KG1 (cell line): ENCODE measurements at regions not wholly inside any gene's neighbourhood (a gene's known extent, or its start where the extent isn't known, plus 50 kb on each side); places are given as distances from the start of the nearest gene placed in this dataset.
"Not testable (repeated sequence)": the region's sequence is repeated elsewhere in the genome, so short reads cannot be mapped to it uniquely, and the experiment has no call there.

ENCODE experiments used
- DNase-seq: peaks from one replicate; lab custom pipeline; 2025; lab: John Stamatoyannopoulos, UW

GRCh38 chr4:42205541-42205940 lies 53.1 kb upstream of the BEND4 start:
- no peak for DNase-seq

DNA sequence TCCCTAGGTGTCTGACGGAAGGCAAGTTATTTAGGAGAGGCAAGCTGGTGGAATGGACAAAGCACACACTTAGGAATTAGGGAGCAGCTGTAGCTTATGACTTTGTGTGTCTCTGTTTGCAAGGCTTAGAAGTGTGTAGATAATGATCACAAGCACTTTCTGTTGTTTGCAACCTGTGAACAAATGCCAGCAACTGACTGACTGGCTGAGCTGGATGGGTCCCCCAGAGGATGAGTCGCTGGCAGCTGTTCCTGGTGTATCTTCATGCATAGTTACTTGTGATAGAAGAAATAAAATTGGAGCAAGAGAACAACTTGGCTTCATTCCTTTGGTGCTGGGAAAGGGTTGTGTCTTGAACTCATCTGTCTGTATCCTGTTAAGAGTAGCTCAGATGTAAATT lies 64.2 kb upstream of the BEND4 start:
- DNase-seq, result no peak

DNA sequence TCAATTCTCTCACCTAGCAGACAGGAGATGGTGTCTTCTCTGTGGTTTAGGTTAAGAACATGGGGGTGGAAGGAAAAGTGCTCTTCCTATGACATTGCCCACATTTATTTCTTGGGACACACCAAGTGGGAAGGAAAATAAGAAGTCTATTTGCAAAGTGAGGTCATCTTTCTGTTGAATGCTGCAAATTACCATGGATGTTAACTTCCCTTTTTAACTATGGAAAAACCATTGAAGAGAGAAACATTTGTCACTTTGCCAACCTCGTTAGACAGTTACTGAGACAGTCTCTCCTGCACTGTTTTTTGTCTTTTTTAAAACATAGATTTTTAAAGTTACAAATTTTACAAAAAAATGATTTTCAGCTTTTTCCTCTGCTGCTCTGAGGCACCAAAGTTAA lies 72.8 kb upstream of the BEND4 start:
- no peak for DNase-seq

DNA sequence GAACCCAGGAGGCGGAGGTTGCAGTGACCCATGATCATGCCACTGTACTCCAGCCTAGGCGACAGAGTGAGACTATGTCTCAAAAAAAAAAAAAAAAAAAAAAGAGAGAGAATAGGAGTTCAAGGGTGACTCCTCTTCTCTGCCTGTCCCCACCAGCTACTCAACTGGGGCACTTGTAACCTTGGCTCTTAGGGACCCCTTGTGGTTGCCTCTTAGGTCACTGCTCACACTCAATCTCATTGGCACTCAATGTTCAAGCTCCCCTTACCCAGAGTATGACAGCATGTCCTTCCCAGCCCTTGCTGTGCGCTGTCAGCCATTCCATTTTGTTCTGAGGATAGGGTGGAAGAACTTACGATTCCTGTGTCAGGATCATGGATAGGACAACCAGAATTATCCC lies 82.4 kb upstream of the BEND4 start:
- DNase-seq, result no peak

DNA sequence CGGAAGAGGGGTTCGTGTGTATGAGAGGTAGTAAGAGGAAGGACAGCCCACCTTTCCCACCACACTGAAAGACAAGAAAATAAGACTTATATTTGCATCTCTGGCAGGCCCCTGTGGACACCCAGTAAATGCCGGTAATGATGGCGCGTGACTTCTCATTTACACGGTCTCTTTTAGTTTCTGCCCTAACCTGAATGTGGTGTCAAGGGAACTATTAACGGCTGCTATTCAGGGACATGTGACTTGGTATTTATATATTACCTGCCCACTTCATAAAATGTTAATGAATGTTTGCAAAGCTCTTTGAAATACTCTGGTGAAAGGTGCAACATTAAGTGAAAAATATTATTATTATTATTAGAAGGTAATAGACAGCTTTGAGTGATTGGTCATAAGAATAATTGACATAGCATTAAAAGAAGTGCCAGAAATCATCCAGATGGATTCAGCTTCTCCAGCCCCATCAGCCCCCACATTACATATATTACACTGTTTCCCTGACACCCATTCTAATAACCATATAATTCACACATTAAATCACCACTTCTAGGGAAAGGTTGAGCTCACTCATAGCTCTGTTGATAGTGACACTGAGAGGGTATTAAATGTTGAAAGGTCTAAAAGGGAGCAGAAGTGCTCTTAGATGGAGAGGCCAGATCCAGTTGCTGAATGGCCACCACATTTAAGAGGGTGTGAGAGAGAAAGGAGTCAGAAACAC lies 83.0 kb upstream of the BEND4 start:
- DNase-seq, result no peak

DNA sequence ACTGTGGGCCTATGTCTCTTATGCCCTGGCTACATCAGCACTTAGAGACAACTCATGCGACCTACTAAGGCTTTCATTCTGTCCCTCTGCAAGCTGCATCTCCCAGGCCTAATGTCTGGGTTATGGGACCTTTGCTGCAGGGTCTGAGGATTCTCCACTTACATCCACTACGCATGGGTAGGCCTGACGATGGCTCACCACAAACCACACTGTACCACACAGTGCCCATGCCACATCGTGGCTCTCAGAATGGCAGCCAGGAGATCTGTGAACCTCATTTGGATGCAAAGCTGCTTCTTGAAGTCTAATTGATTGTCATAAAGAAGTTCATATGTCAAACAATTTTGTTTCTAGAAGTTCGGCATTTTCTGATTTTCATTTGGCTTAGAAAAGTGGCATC lies 84.6 kb upstream of the BEND4 start:
- no peak for DNase-seq

DNA sequence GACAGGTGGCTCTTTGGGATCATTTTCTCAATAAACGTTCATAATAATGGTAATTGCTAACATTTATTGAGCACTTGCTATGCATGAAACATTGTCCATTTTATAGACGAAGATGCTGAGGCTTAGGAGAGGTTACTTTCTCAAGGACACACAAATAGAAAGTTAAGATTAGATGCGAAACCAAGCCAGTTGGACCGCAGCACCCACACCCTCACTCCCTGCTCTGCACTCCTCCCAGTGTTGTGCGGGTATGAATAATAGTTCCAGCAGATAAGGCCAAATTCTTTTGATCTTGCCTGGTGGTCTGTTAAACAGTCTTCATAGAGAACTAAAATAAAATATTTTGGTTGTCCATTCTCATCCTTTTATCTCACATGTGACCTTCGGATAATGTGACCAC lies 85.0 kb upstream of the BEND4 start:
- no peak for DNase-seq

DNA sequence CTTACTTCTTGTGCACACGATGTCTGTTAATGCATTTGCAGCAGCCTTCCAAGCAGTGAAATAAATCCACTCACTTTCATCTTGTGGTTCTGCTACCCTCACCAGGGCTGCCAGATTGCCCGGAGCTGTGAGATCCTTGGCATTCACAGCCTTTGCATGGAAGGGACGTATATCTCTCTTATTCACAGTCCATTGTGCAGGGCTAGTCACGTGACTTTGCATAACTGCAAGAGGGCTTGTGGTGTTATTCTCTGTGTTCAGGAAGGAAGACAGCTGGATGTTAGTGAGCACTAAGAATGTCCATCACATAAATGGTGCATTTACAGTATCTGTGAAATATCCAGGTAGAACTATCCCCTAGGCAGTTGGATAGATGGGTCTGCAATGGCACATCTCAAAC lies 96.5 kb upstream of the BEND4 start:
- DNase-seq, result no peak

GRCh38 chr4:42252315-42252714 lies 99.9 kb upstream of the BEND4 start:
- DNase-seq, result no peak

GRCh38 chr4:42257645-42258044 lies 105.2 kb upstream of the BEND4 start:
- not testable (repeated sequence) for DNase-seq

GRCh38 chr4:42262701-42263490 lies 110.4 kb upstream of the BEND4 start:
- no peak for DNase-seq

DNA sequence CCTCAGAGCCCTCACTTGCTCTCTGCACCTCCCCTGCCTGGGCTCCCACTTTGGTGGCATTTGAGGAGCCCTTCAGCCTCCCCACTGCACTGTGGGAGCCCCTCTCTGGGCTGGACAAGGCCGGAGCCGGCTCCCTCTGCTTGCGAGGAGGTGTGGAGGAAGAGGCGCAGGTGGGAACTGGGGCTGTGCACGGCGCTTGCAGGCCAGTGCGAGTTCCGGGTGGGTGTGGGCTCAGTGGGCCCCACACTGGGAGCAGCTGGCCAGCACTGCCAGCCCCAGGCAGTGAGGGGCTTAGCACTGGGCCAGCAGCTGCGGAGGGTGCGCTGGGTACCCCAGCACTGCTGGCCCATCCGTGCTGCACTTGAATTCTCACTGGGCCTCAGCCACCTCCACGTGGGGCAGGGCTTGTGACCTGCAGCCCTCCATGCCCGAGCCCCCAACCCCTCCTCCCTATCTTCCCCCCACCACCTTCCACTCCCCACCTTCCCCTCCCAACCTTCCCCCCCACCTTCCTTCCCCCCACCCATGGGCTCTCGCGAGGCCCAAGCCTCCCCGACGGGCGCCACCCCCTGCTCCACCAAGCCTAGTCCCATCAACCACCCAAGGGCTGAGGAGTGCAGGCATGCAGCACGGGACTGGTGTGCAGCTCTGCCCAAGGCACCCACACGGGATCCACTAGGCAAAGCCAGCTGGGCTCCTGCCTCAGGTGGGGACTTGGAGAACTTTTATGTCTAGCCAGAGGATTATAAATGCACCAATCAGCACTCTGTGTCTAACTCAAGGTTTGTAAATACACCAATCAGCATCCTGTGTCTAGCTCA lies 113.5 kb upstream of the BEND4 start:
- no peak for DNase-seq

DNA sequence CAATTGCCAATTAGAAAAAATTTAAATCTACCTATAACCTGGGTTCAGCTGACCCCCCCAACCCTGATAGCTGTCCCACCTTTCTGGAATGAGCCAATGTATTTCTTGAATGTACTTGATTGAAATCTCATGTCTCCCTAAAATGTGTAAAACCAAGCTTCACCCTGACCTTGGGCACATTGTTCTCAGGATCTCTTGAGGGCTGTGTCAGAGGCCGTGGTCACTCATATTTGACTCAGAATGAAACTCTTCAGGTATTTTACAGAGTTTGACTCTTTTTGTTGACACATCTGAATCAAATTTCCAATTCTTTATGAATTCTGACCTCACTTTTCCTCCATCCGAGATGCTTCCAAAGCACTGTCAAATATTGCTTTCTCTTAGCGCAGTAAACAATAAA lies 115.3 kb upstream of the BEND4 start:
- DNase-seq, result no peak

DNA sequence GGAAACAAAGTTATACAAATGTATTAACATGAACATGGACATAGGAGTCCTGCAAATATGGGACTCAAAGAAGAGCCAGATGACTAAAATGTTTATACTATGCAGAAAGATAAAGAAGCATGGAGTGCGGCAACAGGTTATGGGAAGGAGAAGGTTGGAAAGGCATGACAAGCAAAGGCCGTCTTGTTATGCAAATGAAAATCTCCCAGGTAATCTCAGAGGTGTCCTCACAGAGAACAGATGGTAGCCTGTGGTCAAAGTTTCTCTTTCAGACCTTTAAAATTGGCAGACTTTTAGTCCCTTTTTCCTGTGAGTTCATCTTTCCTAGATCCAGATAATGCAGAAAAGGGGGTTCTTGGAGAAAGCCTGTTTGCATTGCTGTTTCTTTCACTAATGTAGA lies 116.4 kb upstream of the BEND4 start:
- DNase-seq, result no peak

DNA sequence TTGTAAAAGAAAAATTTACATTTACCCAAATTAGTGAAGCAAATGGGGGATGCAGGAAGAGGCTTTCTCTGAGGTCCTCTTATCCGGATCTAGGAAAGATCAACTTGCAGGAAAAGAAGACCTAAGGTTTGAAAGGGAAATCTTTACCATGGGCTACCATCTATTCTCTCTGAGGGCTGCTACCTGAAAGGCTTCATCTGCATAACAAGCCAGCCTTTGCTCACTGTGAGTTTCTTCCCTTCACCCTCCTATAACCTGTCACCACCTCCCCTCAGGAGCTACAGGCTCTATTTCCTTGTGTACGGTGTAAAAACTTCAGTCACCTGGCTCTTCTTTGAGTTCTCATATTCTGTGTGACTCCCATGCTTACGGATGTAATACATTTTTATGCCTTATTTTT lies 118.6 kb upstream of the BEND4 start:
- no peak for DNase-seq

DNA sequence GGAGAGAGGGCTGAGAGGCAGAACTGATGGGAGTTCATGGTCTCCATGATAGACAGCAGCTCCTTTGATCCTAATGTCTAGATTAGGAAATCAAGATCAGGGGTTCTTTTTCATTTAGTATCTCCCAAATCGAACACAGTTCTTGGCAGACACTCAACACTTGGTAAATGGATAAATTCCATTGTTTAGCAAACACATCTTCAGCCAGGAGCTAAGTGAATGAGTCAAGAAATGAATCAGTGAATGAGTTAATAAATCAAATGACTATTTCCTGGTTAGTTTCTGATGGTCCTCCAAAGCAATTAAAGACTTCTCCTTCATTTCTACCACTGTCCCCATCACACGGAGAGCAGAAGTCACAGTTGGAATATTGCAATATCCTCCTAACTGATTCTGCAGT lies 120.0 kb upstream of the SHISA3 start:
- no peak for DNase-seq

DNA sequence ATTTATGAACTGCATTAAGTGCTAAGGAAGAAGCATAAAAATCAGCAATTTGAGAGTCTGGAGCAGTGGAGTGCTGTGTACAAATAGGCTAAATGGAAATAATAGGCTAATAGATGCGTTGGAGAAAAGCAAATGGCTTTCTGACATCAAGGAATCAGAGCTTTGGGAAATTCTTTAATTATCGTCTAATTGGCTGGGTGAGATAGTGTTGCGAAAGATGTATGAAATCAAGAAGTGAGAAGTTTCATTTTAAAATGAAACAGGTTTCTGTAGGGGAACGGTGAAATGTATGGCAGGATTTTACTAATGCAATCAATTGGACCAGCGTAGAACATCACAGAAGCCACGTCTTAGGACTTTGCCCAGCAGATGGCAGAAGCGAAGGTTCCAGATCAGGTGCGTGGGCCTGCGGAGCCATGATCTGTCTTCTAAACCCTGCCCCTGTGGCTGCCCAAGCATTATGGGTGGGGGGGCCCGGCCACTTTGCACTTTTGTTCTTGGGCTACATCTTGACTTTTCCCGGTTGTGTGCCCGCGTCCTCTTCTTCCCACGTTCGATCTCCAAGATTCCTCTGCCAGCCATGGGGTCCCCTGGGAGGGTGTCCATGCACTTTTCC lies 118.5 kb upstream of the SHISA3 start:
- no peak for DNase-seq

GRCh38 chr4:42280327-42281095 lies 116.8 kb upstream of the SHISA3 start:
- DNase-seq, result peak; percentile 59

GRCh38 chr4:42281324-42282020 lies 115.8 kb upstream of the SHISA3 start:
- no peak for DNase-seq

DNA sequence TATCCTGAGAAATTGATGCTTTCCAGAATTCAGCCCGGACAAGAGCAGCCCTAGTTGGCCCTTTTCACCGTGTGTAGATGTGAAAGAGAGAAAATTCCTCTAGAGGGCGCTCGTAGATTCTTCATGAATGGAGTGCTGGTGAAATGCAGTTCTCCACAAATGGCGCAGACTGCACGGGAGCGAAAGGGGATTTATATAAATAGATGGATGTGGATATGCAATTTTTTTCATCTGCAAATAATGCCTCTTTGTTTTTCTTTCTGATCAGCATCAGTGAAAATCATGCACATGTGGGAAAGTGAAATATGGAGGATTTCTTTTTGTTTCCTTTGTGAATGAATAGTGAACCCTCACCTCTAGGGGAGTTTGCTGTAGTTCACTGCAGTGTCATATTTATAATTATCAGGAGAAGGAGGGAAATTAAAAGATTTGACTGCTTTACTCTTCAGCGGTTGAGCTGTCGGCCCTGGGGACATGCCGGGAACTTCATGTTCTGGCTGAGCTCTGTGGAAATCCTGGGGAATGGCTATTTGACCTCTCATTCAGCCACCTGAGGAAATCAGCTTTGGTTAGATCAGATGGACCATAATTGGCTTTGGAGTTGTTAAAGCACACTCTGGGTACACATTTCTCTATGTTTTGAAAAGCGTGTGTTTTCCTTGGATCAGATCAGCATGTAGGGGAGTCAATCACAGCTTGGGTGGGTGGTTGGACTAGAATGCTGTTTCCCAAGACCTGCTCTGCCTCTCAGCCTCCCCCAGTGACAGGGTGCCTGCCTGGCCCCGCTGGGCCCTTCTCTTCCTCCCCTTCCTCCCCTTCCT lies 115.0 kb upstream of the SHISA3 start:
- peak; percentile 71 for DNase-seq
